ENCODE measurements at regions not wholly inside any gene's neighbourhood (a gene's known extent, or its start where the extent isn't known, plus 50 kb on each side); places are given as distances from the start of the nearest gene placed in this dataset.

DNA sequence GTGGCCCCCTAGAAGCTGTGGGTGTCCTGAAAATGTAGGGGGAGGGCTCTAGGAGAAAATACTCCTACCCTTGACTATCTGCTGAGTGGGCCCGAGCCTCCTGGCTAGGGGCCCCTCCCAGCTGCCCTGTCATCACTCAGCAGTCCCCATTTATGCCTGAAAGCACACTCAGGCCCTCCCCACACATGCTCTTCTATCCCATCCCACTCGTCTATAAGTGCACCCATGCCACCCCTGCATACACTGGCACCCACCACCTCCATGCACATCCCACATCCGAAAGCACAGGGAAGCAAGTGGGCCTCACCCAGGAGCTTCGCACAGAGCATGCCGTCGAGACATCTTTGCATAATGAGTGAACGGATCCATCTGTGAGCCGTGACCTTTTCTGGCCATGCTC is 80.4 kb upstream of the POU3F1 start:
- Histone ChIP-seq H3K56ac (ENCODE audit: low read length) (no peak overlapping the region), H4K8ac (ENCODE audit: low read depth, low read length) (no peak overlapping the region), H3K9ac (ENCODE audit: low read length) (no peak overlapping the region), H3K36me3 (ENCODE audit: control insufficient read depth, insufficient read depth, low read length) (no peaks in the 10 kb centered on the region), H3K23ac (ENCODE audit: low read length) (no peak overlapping the region), H2BK5ac (ENCODE audit: low read length) (no peak overlapping the region), H2AK5ac (ENCODE audit: low read length) (no peak overlapping the region), H3K4me2 (ENCODE audit: low read length) (no peak overlapping the region), H3K27ac (ENCODE audit: low read depth, low read length) (no peak overlapping the region), H4K5ac (ENCODE audit: low read length) (no peak overlapping the region), H2BK15ac (replicated peaks; ENCODE audit: low read depth) (no peak overlapping the region), H3K18ac (ENCODE audit: low read length) (no peak overlapping the region), H3K79me2 (ENCODE audit: control insufficient read depth, insufficient read depth, low read length) (no peaks in the 10 kb centered on the region), H3K4me1 (ENCODE audit: control insufficient read depth, low read depth, low read length) (no peaks in the 10 kb centered on the region), H2BK120ac (ENCODE audit: low read depth, low read length) (no peak overlapping the region), H3K4me3 (ENCODE audit: low read length) (no peak overlapping the region), H3K79me1 (ENCODE audit: low read length) (no peaks in the 10 kb centered on the region), H3K27me3 (ENCODE audit: insufficient read depth, low read length, poor library complexity) (no peaks in the 10 kb centered on the region), H3K4ac (ENCODE audit: low read depth, low read length) (no peak overlapping the region)
- WGBS (ENCODE audit: extremely low coverage, insufficient coverage, low lambda C conversion rate): no CpG with 5 or more reads among the region's 8 CpGs
- no peak for DNase-seq

GRCh38 chr1:38125837-38126520 is 79.4 kb upstream of the POU3F1 start:
- no peak overlapping the region for H2BK120ac ChIP-seq (ENCODE audit: low read depth, low read length)
- no peak overlapping the region for H3K27ac ChIP-seq (ENCODE audit: low read depth, low read length)
- no peak overlapping the region for H4K8ac ChIP-seq (ENCODE audit: low read depth, low read length)
- peak; percentile 75 for DNase-seq
- H3K4ac ChIP-seq (ENCODE audit: low read depth, low read length): no peak overlapping the region
- H2BK15ac ChIP-seq (replicated peaks; ENCODE audit: low read depth): no peak overlapping the region
- no peaks in the 10 kb centered on the region for H3K79me2 ChIP-seq (ENCODE audit: control insufficient read depth, insufficient read depth, low read length)
- no peak overlapping the region for H3K18ac ChIP-seq (ENCODE audit: low read length)
- H3K4me2 ChIP-seq (ENCODE audit: low read length): no peak overlapping the region
- no peak overlapping the region for H4K5ac ChIP-seq (ENCODE audit: low read length)
- no peaks in the 10 kb centered on the region for H3K36me3 ChIP-seq (ENCODE audit: control insufficient read depth, insufficient read depth, low read length)
- no peak overlapping the region for H3K9ac ChIP-seq (ENCODE audit: low read length)
- H3K4me1 ChIP-seq (ENCODE audit: control insufficient read depth, low read depth, low read length): no peaks in the 10 kb centered on the region
- no peaks in the 10 kb centered on the region for H3K27me3 ChIP-seq (ENCODE audit: insufficient read depth, low read length, poor library complexity)
- H3K23ac ChIP-seq (ENCODE audit: low read length): no peak overlapping the region
- no peaks in the 10 kb centered on the region for H3K79me1 ChIP-seq (ENCODE audit: low read length)
- H3K4me3 ChIP-seq (ENCODE audit: low read length): no peak overlapping the region
- H3K56ac ChIP-seq (ENCODE audit: low read length): no peak overlapping the region
- no peak overlapping the region for H2AK5ac ChIP-seq (ENCODE audit: low read length)
- H2BK5ac ChIP-seq (ENCODE audit: low read length): no peak overlapping the region
- no CpG with 5 or more reads among the region's 21 CpGs for WGBS (ENCODE audit: extremely low coverage, insufficient coverage, low lambda C conversion rate)

GRCh38 chr1:38125016-38125415 is 78.4 kb upstream of the POU3F1 start:
- Histone ChIP-seq H3K79me2 (ENCODE audit: control insufficient read depth, insufficient read depth, low read length) (no peaks in the 10 kb centered on the region), H3K18ac (ENCODE audit: low read length) (no peak overlapping the region)

DNA sequence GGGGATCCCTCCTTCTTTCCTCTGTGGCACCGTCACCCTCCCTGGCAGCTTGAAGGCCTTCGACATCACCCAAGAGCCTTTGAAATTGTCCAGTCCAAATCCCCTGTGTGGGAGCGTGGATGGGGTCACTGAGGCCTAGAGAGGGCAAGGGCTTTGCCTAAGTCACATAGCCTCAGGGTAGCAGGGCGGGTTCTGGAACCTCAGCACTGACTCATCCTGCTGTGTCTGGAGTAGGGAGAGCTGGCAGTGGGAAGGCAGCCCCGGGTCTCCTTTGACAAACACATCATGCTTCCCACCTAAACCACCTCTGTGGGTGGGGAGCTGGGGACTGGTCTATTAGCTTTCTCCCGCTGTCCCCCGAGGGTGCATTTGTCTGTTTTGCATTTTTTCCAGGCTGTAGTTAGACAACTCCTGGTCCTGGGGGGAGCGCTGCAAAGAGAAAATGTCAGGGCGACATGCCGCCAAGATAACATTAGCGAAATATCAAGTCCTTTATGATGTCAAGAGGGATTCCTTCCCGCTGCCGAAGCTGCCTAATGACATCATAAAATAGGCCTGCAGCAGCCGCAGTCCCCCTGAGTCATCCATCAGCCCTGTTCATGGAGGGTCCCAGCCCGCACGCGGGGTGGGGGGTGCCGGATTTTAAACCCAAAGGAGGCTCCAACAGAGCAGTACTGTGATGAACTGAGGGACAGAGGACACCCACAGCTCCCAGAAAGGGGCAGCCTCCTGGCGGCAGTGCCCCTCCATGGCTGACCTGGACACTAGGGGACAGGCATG is 77.0 kb upstream of the POU3F1 start:
- no peak overlapping the region for H2BK5ac ChIP-seq (ENCODE audit: low read length)
- WGBS (ENCODE audit: extremely low coverage, insufficient coverage, low lambda C conversion rate): no CpG with 5 or more reads among the region's 19 CpGs
- H2AK5ac ChIP-seq (ENCODE audit: low read length): no peak overlapping the region
- H3K4me3 ChIP-seq (ENCODE audit: low read length): no peak overlapping the region
- no peak overlapping the region for H3K18ac ChIP-seq (ENCODE audit: low read length)
- H3K4me2 ChIP-seq (ENCODE audit: low read length): no peak overlapping the region
- H3K23ac ChIP-seq (ENCODE audit: low read length): no peak overlapping the region
- H2BK120ac ChIP-seq (ENCODE audit: low read depth, low read length): no peak overlapping the region
- no peak overlapping the region for H3K9ac ChIP-seq (ENCODE audit: low read length)
- DNase-seq: peak; percentile 74
- H2BK15ac ChIP-seq (replicated peaks; ENCODE audit: low read depth): no peak overlapping the region
- no peak overlapping the region for H3K56ac ChIP-seq (ENCODE audit: low read length)
- H3K4ac ChIP-seq (ENCODE audit: low read depth, low read length): no peak overlapping the region
- no peaks in the 10 kb centered on the region for H3K4me1 ChIP-seq (ENCODE audit: control insufficient read depth, low read depth, low read length)
- H3K27me3 ChIP-seq (ENCODE audit: insufficient read depth, low read length, poor library complexity): no peaks in the 10 kb centered on the region
- H4K8ac ChIP-seq (ENCODE audit: low read depth, low read length): no peak overlapping the region
- H3K79me1 ChIP-seq (ENCODE audit: low read length): no peaks in the 10 kb centered on the region
- no peak overlapping the region for H4K5ac ChIP-seq (ENCODE audit: low read length)
- H3K27ac ChIP-seq (ENCODE audit: low read depth, low read length): no peak overlapping the region
- H3K36me3 ChIP-seq (ENCODE audit: control insufficient read depth, insufficient read depth, low read length): no peaks in the 10 kb centered on the region
- H3K79me2 ChIP-seq (ENCODE audit: control insufficient read depth, insufficient read depth, low read length): no peaks in the 10 kb centered on the region

More at GRCh38 chr1:38125016-38125415, 78.4 kb upstream of the POU3F1 start:
- DNase-seq: no peak
- H2AK5ac ChIP-seq (ENCODE audit: low read length): no peak overlapping the region
- H3K27me3 ChIP-seq (ENCODE audit: insufficient read depth, low read length, poor library complexity): no peaks in the 10 kb centered on the region
- no peaks in the 10 kb centered on the region for H3K36me3 ChIP-seq (ENCODE audit: control insufficient read depth, insufficient read depth, low read length)
- H3K4me1 ChIP-seq (ENCODE audit: control insufficient read depth, low read depth, low read length): no peaks in the 10 kb centered on the region
- H2BK120ac ChIP-seq (ENCODE audit: low read depth, low read length): no peak overlapping the region
- H3K23ac ChIP-seq (ENCODE audit: low read length): no peak overlapping the region
- no peak overlapping the region for H2BK5ac ChIP-seq (ENCODE audit: low read length)
- no peak overlapping the region for H3K4me2 ChIP-seq (ENCODE audit: low read length)
- no peak overlapping the region for H3K4ac ChIP-seq (ENCODE audit: low read depth, low read length)
- no peak overlapping the region for H3K27ac ChIP-seq (ENCODE audit: low read depth, low read length)
- no peak overlapping the region for H3K9ac ChIP-seq (ENCODE audit: low read length)
- H3K4me3 ChIP-seq (ENCODE audit: low read length): no peak overlapping the region
- H4K8ac ChIP-seq (ENCODE audit: low read depth, low read length): no peak overlapping the region
- H2BK15ac ChIP-seq (replicated peaks; ENCODE audit: low read depth): no peak overlapping the region
- WGBS (ENCODE audit: extremely low coverage, insufficient coverage, low lambda C conversion rate): no CpG with 5 or more reads among the region's 5 CpGs
- H4K5ac ChIP-seq (ENCODE audit: low read length): no peak overlapping the region
- no peaks in the 10 kb centered on the region for H3K79me1 ChIP-seq (ENCODE audit: low read length)
- H3K56ac ChIP-seq (ENCODE audit: low read length): no peak overlapping the region

DNA sequence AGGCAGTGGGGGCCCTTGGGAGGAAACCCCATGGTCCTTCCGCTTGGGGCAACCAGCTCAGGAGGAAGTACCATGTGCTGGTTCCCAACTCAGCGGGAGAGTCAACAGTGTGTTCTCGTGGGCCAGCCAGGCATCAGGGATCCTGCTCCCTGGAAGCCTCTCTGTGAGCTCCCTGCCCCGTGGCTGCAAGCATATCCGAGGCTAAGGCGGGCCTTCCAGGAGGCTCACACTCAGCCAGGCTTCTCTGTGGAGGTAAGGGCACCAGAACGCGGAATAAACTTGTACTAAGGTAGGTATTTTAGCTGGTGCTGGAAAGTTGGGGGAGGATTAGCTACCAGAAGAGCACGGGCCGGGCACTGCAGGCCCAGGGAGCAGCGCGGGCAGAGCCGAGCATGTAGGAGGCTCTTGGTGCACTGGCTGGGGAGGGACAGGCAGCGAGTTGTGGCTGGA is 74.7 kb upstream of the POU3F1 start:
- Histone ChIP-seq H3K27me3 (ENCODE audit: insufficient read depth, low read length, poor library complexity) (no peaks in the 10 kb centered on the region), H3K27ac (ENCODE audit: low read depth, low read length) (no peak overlapping the region), H4K8ac (ENCODE audit: low read depth, low read length) (no peak overlapping the region), H2BK15ac (replicated peaks; ENCODE audit: low read depth) (no peak overlapping the region), H3K4ac (ENCODE audit: low read depth, low read length) (no peak overlapping the region), H3K18ac (ENCODE audit: low read length) (no peak overlapping the region), H3K36me3 (ENCODE audit: control insufficient read depth, insufficient read depth, low read length) (no peaks in the 10 kb centered on the region), H4K5ac (ENCODE audit: low read length) (no peak overlapping the region), H3K9ac (ENCODE audit: low read length) (no peak overlapping the region), H2AK5ac (ENCODE audit: low read length) (no peak overlapping the region), H3K56ac (ENCODE audit: low read length) (no peak overlapping the region), H3K79me2 (ENCODE audit: control insufficient read depth, insufficient read depth, low read length) (no peaks in the 10 kb centered on the region), H2BK120ac (ENCODE audit: low read depth, low read length) (no peak overlapping the region), H2BK5ac (ENCODE audit: low read length) (no peak overlapping the region), H3K4me1 (ENCODE audit: control insufficient read depth, low read depth, low read length) (no peaks in the 10 kb centered on the region), H3K4me2 (ENCODE audit: low read length) (no peak overlapping the region), H3K79me1 (ENCODE audit: low read length) (no peaks in the 10 kb centered on the region), H3K4me3 (ENCODE audit: low read length) (no peak overlapping the region), H3K23ac (ENCODE audit: low read length) (no peak overlapping the region)
- DNase-seq: no peak
- no CpG with 5 or more reads among the region's 14 CpGs for WGBS (ENCODE audit: extremely low coverage, insufficient coverage, low lambda C conversion rate)
